LNCaP clone FGC (cell line): ENCODE measurements at regions not wholly inside any gene's neighbourhood (a gene's known extent, or its start where the extent isn't known, plus 50 kb on each side); places are given as distances from the start of the nearest gene placed in this dataset.

Source experiments
- DNase-seq: peaks from one replicate; pipeline ENCODE4 v3.0.0-alpha.2; 2011; ENCODE audit warnings: low read depth
- H3K4me3 ChIP-seq: 2 replicates; pipeline ENCODE4 v1.5.1; 2011; ENCODE audit warnings: mild to moderate bottlenecking, low read depth, low read length, control low read depth
- TF ChIP-seq, protein P1 (sequence below): IDR thresholded peaks from 2 replicates; pipeline ENCODE4 v1.5.1; 2012; ENCODE audit warnings: mild to moderate bottlenecking; ENCODE audit not compliant: control insufficient read depth, insufficient read depth; ENCODE audit errors: extremely low read depth

GRCh38 chr2:208565690-208566416 lies 159.3 kb downstream of the PTH2R start:
- TF ChIP-seq, protein P1, sequence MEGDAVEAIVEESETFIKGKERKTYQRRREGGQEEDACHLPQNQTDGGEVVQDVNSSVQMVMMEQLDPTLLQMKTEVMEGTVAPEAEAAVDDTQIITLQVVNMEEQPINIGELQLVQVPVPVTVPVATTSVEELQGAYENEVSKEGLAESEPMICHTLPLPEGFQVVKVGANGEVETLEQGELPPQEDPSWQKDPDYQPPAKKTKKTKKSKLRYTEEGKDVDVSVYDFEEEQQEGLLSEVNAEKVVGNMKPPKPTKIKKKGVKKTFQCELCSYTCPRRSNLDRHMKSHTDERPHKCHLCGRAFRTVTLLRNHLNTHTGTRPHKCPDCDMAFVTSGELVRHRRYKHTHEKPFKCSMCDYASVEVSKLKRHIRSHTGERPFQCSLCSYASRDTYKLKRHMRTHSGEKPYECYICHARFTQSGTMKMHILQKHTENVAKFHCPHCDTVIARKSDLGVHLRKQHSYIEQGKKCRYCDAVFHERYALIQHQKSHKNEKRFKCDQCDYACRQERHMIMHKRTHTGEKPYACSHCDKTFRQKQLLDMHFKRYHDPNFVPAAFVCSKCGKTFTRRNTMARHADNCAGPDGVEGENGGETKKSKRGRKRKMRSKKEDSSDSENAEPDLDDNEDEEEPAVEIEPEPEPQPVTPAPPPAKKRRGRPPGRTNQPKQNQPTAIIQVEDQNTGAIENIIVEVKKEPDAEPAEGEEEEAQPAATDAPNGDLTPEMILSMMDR = no peak
- no peak for DNase-seq
- H3K4me3 ChIP-seq = no peak overlapping the region

GRCh38 chr2:208568203-208568602 lies 161.6 kb downstream of the PTH2R start:
- no peak overlapping the region for H3K4me3 ChIP-seq
- DNase-seq = no peak
- TF ChIP-seq, protein P1 = no peak

DNA sequence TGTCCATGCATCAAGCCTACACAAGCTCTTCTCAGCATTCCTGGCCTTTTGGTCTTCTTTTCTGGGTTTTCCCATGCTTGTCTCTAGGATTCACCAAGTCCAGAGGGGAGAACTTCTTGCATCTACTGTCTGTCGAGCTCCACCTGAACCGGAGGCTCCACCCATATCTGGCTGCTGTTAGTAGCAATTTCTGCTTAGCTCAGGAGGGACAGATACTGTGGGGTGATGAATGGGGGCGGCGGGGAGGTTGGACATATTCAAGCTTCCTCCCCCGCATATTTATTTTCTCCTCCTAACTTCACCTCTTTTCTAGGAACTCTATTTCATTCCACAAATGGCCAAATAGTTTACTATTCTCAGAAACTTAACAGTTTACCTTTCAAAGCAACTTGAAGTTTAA lies 163.5 kb downstream of the PTH2R start:
- DNase-seq = no peak
- TF ChIP-seq, protein P1 = no peak
- H3K4me3 ChIP-seq = no peak overlapping the region

- DNase-seq = no peak
These were observed 164.5 kb downstream of the PTH2R start for GRCh38 chr2:208570851-208571763.

DNA sequence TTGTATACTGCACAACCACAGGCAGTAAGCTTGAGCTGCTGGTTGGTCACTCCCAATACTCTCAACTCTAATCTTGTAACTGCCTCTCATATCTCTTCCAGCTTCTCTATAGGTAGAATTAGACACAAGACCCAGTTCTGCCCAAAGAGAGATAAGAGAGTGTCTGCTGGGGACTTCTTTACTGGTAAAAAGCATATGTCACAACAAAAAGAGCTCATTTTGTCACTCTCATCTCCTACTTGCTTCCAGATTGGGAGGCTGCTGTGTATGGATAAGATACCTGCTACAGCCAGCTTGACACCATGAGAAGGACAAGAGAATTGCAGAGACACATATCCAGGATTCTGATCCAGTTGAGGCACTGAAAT lies 165.2 kb downstream of the PTH2R start:
- TF ChIP-seq, protein P1 = no peak
- no peak overlapping the region for H3K4me3 ChIP-seq
- no peak for DNase-seq

More at GRCh38 chr2:208570851-208571763, 164.5 kb downstream of the PTH2R start:
- H3K4me3 ChIP-seq = no peak overlapping the region
- TF ChIP-seq, protein P1 = peak; percentile 23

GRCh38 chr2:208573569-208573968 lies 167.0 kb downstream of the PTH2R start:
- no peak for DNase-seq
- TF ChIP-seq, protein P1 = no peak
- no peak overlapping the region for H3K4me3 ChIP-seq
